Neutrophil (primary cell): ENCODE measurements at regions not wholly inside any gene's neighbourhood (a gene's known extent, or its start where the extent isn't known, plus 50 kb on each side); places are given as distances from the start of the nearest gene placed in this dataset.

Source experiments
- H3K27ac ChIP-seq: fragments of 200-600 bp; sonication (generic); 2 replicates; pipeline ENCODE4 v1.5.1; 2016; ENCODE audit warnings: mild to moderate bottlenecking, moderate library complexity
- H3K27me3 ChIP-seq: fragments of 200-600 bp; sonication (generic); 2 replicates; pipeline ENCODE4 v1.6.0; 2016; ENCODE audit warnings: mild to moderate bottlenecking
- H3K36me3 ChIP-seq: fragments of 200-600 bp; sonication (generic); 2 replicates; pipeline ENCODE4 v1.5.1; 2017
- H3K4me1 ChIP-seq, 2 experiments: fragments of 200-600 bp in 1 of 2; sonication (generic) in 1 of 2; 1 replicate in 1 of 2; 2 replicates in 1 of 2; pipeline versions ENCODE4 v1.5.1 to v1.6.1; 2013 to 2016; ENCODE audit warnings: low read depth in 1 of 2, low read length in 1 of 2, mild to moderate bottlenecking in 1 of 2, moderate library complexity in 1 of 2; ENCODE audit not compliant: control insufficient read depth in 1 of 2, insufficient read depth in 1 of 2
- H3K4me3 ChIP-seq, 2 experiments: fragments of 200-600 bp in 1 of 2; sonication (generic) in 1 of 2; 1 replicate in 1 of 2; 2 replicates in 1 of 2; pipeline ENCODE4 v1.5.1; 2013 to 2016; ENCODE audit warnings: low read depth in 1 of 2, low read length in 1 of 2, mild to moderate bottlenecking in 1 of 2, moderate library complexity in 1 of 2
- H3K9me3 ChIP-seq: fragments of 200-600 bp; sonication (generic); 2 replicates; pipeline ENCODE4 v1.5.1; 2016
- CTCF ChIP-seq: fragments of 200-600 bp; sonication (generic); IDR thresholded peaks from 2 replicates; pipeline ENCODE4 v1.5.1; 2016; ENCODE audit warnings: antibody characterized with exemption

DNA sequence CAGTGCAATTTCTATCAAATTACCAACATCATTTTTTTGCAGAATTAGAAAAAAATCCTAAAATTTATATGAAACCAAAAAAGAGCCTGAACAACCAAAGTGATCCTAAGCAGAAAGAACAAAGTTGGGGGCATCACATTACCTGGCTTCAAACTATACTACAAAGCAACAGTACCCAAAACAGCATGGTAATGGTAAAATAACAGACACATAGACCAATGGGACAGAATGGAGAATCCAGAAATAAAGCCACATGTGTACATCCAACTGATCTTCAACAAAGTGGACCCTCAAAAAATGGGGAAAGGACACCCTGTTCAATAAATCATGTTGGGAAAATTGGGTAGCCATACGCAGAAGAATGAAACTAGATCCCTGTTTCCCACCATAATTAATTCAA is 245.7 kb upstream of the CTAGE1 start:
- no peak overlapping the region for H3K4me3 ChIP-seq
- TF ChIP-seq CTCF: no peak
- H3K36me3 ChIP-seq: no peaks in the 10 kb centered on the region
- no peaks in the 10 kb centered on the region for H3K9me3 ChIP-seq
- H3K4me1 ChIP-seq: no peaks in the 10 kb centered on the region
- H3K27ac ChIP-seq: no peak overlapping the region
- no peaks in the 10 kb centered on the region for H3K27me3 ChIP-seq

GRCh38 chr18:22666411-22666940 is 248.8 kb upstream of the CTAGE1 start:
- no peaks in the 10 kb centered on the region for H3K9me3 ChIP-seq
- no peak overlapping the region for H3K4me3 ChIP-seq
- no peak overlapping the region for H3K27ac ChIP-seq
- H3K36me3 ChIP-seq: no peaks in the 10 kb centered on the region
- TF ChIP-seq CTCF: no peak
- no peaks in the 10 kb centered on the region for H3K4me1 ChIP-seq
- no peaks in the 10 kb centered on the region for H3K27me3 ChIP-seq

- no peaks in the 10 kb centered on the region for H3K4me1 ChIP-seq
- H3K27me3 ChIP-seq: no peaks in the 10 kb centered on the region
- TF ChIP-seq CTCF: no peak
- H3K27ac ChIP-seq: no peak overlapping the region
- no peak overlapping the region for H3K4me3 ChIP-seq
- no peaks in the 10 kb centered on the region for H3K36me3 ChIP-seq
- H3K9me3 ChIP-seq: no peaks in the 10 kb centered on the region
Measured at GRCh38 chr18:22667156-22667555, 249.4 kb upstream of the CTAGE1 start.

GRCh38 chr18:22667616-22668422 is 250.1 kb upstream of the CTAGE1 start:
- Histone ChIP-seq H3K27me3 (no peaks in the 10 kb centered on the region), H3K36me3 (no peaks in the 10 kb centered on the region), H3K4me3 (no peak overlapping the region), H3K27ac (no peak overlapping the region), H3K4me1 (no peaks in the 10 kb centered on the region), H3K9me3 (no peaks in the 10 kb centered on the region)
- TF ChIP-seq CTCF: no peak

DNA sequence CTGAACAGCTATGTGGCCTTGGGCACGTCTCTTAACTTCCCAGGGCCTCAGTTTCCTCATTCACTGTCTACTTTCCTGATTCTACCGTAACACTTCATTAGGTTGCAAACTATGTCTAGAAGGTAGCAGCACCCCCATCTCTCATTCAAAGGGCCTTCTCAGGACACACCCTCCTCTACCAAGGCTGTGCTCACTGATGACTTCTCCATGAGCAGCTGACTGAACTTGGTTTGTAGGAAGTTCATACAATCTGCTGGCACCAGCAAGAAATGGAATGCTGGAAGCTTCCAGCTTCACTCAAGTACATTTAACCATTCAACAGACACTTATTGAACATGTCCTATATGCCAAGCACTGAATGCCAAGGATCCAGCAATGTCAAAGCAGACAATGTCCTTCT is 250.8 kb upstream of the CTAGE1 start:
- H3K27ac ChIP-seq: no peak overlapping the region
- no peak overlapping the region for H3K4me3 ChIP-seq
- no peak for TF ChIP-seq CTCF

More for the DNA sequence above, 250.8 kb upstream of the CTAGE1 start:
- H3K27me3 ChIP-seq: no peaks in the 10 kb centered on the region
- no peaks in the 10 kb centered on the region for H3K9me3 ChIP-seq
- no peaks in the 10 kb centered on the region for H3K36me3 ChIP-seq
- H3K4me1 ChIP-seq: no peaks in the 10 kb centered on the region
